ENCODE measurements at regions not wholly inside any gene's neighbourhood (a gene's known extent, or its start where the extent isn't known, plus 50 kb on each side); places are given as distances from the start of the nearest gene placed in this dataset.

- no peak for TF ChIP-seq CTCF (IDR thresholded peaks at IDR 0.05)
- no peak for TF ChIP-seq ZFX (IDR thresholded peaks at IDR 0.05; ENCODE audit: borderline replicate concordance)
Observed at GRCh38 chr15:20106026-20106425, 435.6 kb downstream of the GOLGA6L6 start.

Measured in 22Rv1 (cell line).